Right lobe of liver (tissue), 6 donors: ENCODE measurements at regions not wholly inside any gene's neighbourhood (a gene's known extent, or its start where the extent isn't known, plus 50 kb on each side); places are given as distances from the start of the nearest gene placed in this dataset.

Experiments
- ATAC-seq, 4 donors: fragments of 200-7000 bp; cut with Tn5 transposase; one replicate each; pipeline ENCODE4 v1.9.1; 2020; ENCODE audit warnings: mild to moderate bottlenecking in 4 of 4, moderate library complexity in 4 of 4
- DNase-seq, 3 donors: peaks; one replicate each; pipeline ENCODE4 v3.0.0-alpha.2; 2020
- H3K27ac ChIP-seq, 3 donors: fragments of 200-600 bp; one replicate each; pipeline ENCODE4 v1.8.0; 2022
- H3K27me3 ChIP-seq, 2 donors: fragments of 200-600 bp; one replicate each; pipeline ENCODE4 v1.8.0; 2022
- H3K36me3 ChIP-seq, 4 donors: fragments of 200-600 bp; sonication (generic) in 1 of 4; one replicate each; pipeline versions ENCODE4 v1.5.1 to v1.8.0; 2017 to 2022; ENCODE audit warnings: control low read depth in 1 of 4
- H3K4me1 ChIP-seq, 4 donors: fragments of 200-600 bp; sonication (generic) in 1 of 4; one replicate each; pipeline versions ENCODE4 v1.5.1 to v1.8.0; 2017 to 2022; ENCODE audit warnings: control low read depth in 1 of 4
- H3K4me3 ChIP-seq, 3 donors: fragments of 200-600 bp; one replicate each; pipeline ENCODE4 v1.8.0; 2022
- H3K9me3 ChIP-seq, 4 donors: fragments of 200-600 bp; sonication (generic) in 1 of 4; one replicate each; pipeline versions ENCODE4 v1.5.1 to v1.8.0; 2017 to 2022; ENCODE audit warnings: control low read depth in 1 of 4
- POLR2A ChIP-seq: fragments of 450-650 bp; IDR thresholded peaks from one replicate; pipeline ENCODE4 v1.6.1; 2017; ENCODE audit warnings: antibody characterized with exemption, mild to moderate bottlenecking
- WGBS: methylation state at CpG from one replicate; pipeline ENCODE4 v1.1.6; 2018; ENCODE audit warnings: low coverage, low lambda C conversion rate; ENCODE audit not compliant: insufficient coverage; ENCODE audit errors: missing lambda C conversion rate; 5-methylcytosine and 5-hydroxymethylcytosine counted together
- intact Hi-C, 2 donors: fragments of 100-400 bp; cut with DNase I; formaldehyde crosslinking; loops; one replicate each; pipeline versions ENCODE4 v1.11.2 to v1.14.1; 2022
- TF ChIP-seq, protein P1 (sequence below), 4 donors: fragments of 200-600 bp in 3 of 4; fragments of 450-650 bp in 1 of 4; IDR thresholded peaks; one replicate each; pipeline versions ENCODE4 v1.5.1 to v1.8.0; 2016 to 2022; ENCODE audit warnings: antibody characterized with exemption in 4 of 4, mild to moderate bottlenecking in 2 of 4
- donor health status: DM: no; HTN: yes; CAD: no.
- donor health status: DM: no; HTN: no; CAD: no.
- donor health status: DM: no; HTN: no; CAD: no.
- donor health status: DM: no; HTN: yes; CAD: no.
- donor health status: DM: no; HTN: yes; CAD: no.

GRCh38 chr11:130585545-130585944 is 137.1 kb downstream of the ADAMTS15 start:
- Histone ChIP-seq H3K4me1 (no peaks in the 10 kb centered on the region), H3K27ac (no peak overlapping the region), H3K4me3 (no peak overlapping the region), H3K27me3 (no peaks in the 10 kb centered on the region), H3K9me3 (no peaks in the 10 kb centered on the region), H3K36me3 (no peaks in the 10 kb centered on the region)
- intact Hi-C loops, result no loop called here
- ATAC-seq, result no peak
- 53% methylated on average over 5 of the region's 5 CpGs for WGBS
- no peak for DNase-seq
- TF ChIP-seq, protein P1, sequence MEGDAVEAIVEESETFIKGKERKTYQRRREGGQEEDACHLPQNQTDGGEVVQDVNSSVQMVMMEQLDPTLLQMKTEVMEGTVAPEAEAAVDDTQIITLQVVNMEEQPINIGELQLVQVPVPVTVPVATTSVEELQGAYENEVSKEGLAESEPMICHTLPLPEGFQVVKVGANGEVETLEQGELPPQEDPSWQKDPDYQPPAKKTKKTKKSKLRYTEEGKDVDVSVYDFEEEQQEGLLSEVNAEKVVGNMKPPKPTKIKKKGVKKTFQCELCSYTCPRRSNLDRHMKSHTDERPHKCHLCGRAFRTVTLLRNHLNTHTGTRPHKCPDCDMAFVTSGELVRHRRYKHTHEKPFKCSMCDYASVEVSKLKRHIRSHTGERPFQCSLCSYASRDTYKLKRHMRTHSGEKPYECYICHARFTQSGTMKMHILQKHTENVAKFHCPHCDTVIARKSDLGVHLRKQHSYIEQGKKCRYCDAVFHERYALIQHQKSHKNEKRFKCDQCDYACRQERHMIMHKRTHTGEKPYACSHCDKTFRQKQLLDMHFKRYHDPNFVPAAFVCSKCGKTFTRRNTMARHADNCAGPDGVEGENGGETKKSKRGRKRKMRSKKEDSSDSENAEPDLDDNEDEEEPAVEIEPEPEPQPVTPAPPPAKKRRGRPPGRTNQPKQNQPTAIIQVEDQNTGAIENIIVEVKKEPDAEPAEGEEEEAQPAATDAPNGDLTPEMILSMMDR (IDR thresholded peaks at IDR 0.05), result no peak
- no peak for TF ChIP-seq POLR2A

DNA sequence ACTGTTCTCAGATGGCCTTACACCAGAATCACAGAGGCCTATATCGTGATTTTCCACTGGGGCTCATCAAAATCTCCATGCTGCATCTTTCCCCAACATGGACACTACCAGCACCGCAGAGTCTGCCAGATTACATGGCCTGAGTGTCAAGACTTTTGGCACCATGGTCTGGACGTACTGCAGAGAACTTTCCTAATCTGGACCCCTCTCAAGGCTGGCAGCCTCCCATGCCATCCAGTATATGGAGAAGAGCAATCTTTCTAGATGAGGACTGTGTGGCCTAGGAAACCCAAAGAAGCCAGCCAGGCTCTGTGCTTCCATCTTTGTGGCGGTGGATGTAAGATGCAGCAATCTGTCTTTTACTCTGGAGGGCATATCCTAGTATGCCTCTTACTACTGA is 139.2 kb downstream of the ADAMTS15 start:
- H3K27me3 ChIP-seq, result no peaks in the 10 kb centered on the region
- WGBS, result 47% methylated on average over 4 of the region's 4 CpGs
- no peak for DNase-seq
- no peaks in the 10 kb centered on the region for H3K9me3 ChIP-seq
- ATAC-seq, result no peak
- H3K4me1 ChIP-seq, result no peaks in the 10 kb centered on the region
- no peak for TF ChIP-seq POLR2A
- TF ChIP-seq, protein P1 (IDR thresholded peaks at IDR 0.05), result no peak
- no peak overlapping the region for H3K27ac ChIP-seq
- H3K36me3 ChIP-seq, result no peaks in the 10 kb centered on the region
- intact Hi-C loops, result no loop called here
- H3K4me3 ChIP-seq, result no peak overlapping the region

GRCh38 chr11:130588471-130588870 is 140.0 kb downstream of the ADAMTS15 start:
- Histone ChIP-seq H3K4me1 (no peaks in the 10 kb centered on the region), H3K36me3 (no peaks in the 10 kb centered on the region), H3K9me3 (no peaks in the 10 kb centered on the region), H3K4me3 (no peak overlapping the region), H3K27ac (no peak overlapping the region), H3K27me3 (no peaks in the 10 kb centered on the region)
- ATAC-seq (no peak), DNase-seq (no peak)
- no peak for TF ChIP-seq POLR2A
- TF ChIP-seq, protein P1 (IDR thresholded peaks at IDR 0.05), result no peak
- WGBS, result 71% methylated on average over 1 of the region's 2 CpGs
- intact Hi-C loops, result no loop called here

- TF ChIP-seq POLR2A, result no peak
- TF ChIP-seq, protein P1 (IDR thresholded peaks at IDR 0.05), result no peak
- intact Hi-C loops, result no loop called here
- 14% methylated on average over 2 of the region's 2 CpGs for WGBS
- Histone ChIP-seq H3K4me3 (no peak overlapping the region), H3K36me3 (no peaks in the 10 kb centered on the region), H3K27ac (no peak overlapping the region), H3K27me3 (no peaks in the 10 kb centered on the region), H3K9me3 (no peaks in the 10 kb centered on the region), H3K4me1 (no peaks in the 10 kb centered on the region)
- ATAC-seq (no peak), DNase-seq (no peak)
Observed at GRCh38 chr11:130592056-130592455, 143.6 kb downstream of the ADAMTS15 start.

GRCh38 chr11:130593064-130593463 is 144.6 kb downstream of the ADAMTS15 start:
- Histone ChIP-seq H3K9me3 (no peaks in the 10 kb centered on the region), H3K27ac (no peak overlapping the region), H3K4me3 (no peak overlapping the region), H3K4me1 (no peaks in the 10 kb centered on the region), H3K27me3 (no peaks in the 10 kb centered on the region), H3K36me3 (no peaks in the 10 kb centered on the region)
- TF ChIP-seq, protein P1 (IDR thresholded peaks at IDR 0.05), result no peak
- no peak for TF ChIP-seq POLR2A
- WGBS, result 62% methylated on average over 2 of the region's 2 CpGs
- DNase-seq, result no peak
- intact Hi-C loops, result no loop called here
- no peak for ATAC-seq
